ENCODE measurements at regions not wholly inside any gene's neighbourhood (a gene's known extent, or its start where the extent isn't known, plus 50 kb on each side); places are given as distances from the start of the nearest gene placed in this dataset.
"Not testable (repeated sequence)": the region's sequence is repeated elsewhere in the genome, so short reads cannot be mapped to it uniquely, and the experiment has no call there.

DNA sequence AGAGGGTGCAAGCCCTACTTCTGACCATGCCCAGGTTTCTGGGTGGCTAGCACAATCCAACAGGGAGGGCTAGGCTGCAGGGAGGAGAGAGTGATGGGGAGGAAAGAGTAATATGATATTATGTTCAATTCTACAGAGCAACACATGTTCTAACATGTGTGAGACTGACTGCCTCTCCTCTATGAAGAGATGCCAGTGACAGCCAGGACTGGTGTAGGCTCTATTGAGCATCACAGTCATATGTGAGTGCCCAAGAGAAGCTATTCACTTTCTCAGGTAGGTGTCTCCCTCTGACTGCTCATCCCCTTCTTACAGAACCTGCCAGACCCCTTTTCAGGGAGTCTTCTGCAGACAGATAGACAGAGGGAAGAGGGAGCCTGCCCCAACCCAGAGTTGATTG lies 446.1 kb downstream of the SIPA1L2 start:
- no peak for DNase-seq

DNA sequence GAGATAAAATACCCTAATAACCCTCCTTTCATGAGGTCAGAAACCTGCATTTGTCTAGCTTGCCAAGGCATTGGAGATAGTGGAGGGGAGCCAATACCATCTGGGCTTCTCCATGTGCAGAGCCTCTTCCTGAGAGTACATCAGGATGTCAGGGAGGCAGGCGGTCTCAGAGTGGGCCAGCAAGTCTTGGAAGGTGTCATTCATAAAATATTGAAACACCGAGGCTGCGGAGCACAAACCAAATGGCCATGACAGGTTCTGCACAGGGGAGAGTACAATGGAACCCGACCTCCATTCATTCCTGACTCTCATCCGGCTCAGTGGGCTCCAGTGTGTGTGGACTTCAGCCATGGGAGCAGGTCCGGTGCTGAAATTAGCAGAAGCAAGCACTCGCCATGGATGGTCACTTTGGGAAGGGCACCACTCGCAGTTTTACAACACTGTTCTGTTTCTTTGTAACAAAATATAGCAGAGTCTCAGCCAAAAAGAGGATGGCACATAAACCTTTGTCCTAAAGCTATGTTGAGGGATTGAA lies 446.6 kb downstream of the SIPA1L2 start:
- DNase-seq: no peak

DNA sequence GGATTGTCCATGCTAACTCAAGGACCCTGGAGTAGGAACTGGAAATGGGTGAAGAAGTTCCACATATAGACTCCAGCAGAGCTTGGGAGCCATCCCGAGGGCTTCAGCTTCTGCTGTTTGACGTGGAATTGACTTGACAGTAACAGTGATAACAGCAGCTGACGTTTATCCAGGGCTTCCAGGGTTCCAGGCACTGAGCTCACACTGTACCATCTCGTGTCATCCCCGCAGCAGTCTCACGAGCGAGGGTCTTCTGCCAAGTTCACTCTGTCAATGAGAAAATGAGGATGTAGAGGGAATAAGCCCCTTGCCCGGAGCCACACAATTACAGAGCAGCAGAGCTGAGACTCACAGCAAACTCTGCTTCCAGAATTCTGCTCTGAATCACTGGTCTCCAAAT lies 447.7 kb downstream of the SIPA1L2 start:
- no peak for DNase-seq

DNA sequence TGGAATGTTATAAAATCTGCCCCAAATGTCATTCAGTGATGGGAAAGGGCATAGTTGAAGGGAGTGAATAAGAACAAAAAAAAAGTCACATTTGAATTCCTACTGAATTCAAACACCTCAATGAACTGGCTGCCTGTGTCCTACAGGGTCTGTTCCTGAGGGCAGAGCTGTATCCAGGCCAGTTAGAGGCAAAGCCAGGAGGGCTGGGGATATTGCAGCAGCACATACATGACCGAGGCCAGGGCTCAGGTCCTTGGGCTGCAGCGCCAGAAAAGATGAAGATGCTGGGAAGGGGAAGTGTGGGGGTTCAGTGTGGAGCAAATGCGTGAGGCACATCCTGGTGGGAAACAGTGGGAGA lies 449.2 kb downstream of the SIPA1L2 start:
- no peak for DNase-seq

DNA sequence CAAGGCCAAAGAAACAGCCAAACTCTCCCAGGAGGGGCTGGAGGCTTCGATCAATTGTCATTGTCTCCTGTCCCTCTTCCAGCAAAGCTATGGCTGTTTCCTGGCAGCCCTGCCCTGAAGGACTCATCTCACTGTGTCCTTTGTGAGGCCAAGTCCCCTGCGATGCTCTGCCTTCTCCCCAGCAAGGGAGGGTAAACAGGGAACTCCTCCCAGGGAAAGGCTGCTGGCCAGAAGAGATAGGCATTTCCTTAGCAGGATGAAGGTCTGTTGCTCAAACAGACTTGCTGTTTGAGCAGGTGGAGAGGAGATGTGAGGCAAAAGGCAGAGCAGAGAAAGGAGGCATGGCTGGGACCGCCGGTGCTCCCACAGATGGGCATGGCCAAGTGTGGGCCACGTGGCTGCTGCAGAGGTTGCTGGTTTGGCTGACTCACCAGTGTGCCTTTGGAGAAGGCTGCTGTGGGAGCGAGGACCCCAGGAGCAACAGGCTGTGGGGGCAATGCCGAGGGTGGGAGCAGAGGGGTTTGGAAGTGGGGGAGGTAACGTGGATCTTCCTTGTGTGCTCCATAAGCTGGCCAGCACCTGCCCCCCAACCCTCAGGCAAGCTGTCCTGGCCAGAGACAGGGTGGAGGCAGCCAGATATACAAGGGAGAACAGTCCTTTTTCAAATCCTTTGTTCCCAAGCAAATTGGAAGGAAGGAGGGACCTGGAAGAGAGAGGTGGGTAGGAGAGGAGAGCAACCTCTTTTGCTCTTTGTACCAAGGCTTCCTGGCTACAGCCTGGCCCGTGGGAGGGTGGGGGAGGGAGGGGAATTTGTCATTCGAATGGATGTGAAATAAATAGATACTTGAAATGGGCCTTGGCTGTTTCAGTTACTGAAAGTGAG lies 449.8 kb downstream of the SIPA1L2 start:
- DNase-seq: no peak

DNA sequence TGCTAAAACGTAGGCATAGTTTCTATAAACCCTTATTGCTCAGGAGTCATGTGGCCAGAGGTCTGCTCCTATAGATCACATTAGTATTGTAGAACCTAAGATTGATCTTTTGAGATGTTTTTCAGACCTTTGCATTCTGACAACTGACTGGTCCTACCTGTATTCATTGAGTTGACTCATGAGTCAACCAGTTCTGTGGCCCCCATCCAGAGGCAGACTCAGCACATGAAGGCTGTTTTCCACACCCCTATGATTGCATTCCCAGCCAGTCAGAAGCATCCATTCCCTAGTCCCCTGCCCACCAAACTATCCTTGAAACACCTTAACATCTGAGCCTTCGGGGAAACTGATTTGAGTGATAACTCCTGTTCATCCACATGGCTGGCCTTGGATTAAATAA lies 451.7 kb downstream of the SIPA1L2 start:
- DNase-seq: no peak

DNA sequence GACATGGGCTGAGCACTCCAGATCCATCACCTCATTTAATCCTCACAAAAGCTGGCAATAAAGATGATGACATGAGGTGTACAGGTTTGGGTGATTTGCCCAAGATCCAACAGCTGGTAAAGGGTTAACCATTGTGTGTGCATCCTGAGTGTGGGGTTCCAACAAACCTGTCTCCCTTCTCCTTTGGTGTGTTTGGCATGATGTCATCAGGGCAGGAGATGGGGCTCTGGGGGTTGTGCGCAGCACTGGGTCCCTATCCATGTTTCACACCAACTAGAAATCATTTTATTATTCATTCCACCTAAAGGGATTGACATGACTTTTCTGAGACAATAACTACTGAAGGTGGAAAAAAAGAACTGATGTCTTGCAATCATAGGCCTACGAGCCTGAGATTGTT lies 452.5 kb downstream of the SIPA1L2 start:
- DNase-seq: no peak

DNA sequence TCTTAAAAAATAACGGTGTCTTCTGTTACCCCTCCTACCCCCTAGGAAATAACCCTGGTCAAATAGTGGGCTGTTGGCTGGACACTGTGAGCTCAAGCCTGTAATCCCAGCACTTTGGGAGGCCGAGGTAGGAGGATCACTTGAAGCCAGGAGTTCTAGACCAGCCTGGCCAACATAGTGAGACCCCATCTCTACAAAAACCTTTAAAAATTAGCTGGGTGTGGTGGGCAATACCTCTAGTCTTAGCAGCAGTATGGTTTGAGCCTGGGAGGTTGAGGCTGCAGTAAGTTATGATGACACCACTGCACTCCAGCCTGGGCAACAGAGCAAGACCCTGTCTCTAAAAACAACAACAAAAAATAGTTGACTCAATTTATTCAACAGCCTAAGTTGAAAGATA lies 453.7 kb downstream of the SIPA1L2 start:
- no peak for DNase-seq

DNA sequence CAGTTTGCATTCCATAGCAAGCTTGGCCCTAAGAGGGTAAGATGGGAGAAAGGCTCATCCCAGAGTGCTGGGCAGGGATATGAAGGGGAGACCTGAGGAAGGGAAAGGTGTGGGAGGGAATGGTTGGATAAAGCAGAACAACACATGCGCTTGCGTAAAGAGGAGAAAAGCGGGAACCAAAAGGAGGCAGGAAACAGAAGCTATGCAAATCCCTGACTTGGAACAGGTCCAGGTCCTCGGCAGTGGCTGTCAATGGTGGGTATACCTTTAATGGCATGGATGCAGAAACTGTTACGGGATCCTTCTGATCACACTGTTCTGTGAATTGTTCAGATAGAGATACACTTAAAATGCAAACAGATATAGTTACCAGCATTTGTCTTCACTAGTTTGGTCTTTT lies 455.6 kb downstream of the SIPA1L2 start:
- DNase-seq: no peak

DNA sequence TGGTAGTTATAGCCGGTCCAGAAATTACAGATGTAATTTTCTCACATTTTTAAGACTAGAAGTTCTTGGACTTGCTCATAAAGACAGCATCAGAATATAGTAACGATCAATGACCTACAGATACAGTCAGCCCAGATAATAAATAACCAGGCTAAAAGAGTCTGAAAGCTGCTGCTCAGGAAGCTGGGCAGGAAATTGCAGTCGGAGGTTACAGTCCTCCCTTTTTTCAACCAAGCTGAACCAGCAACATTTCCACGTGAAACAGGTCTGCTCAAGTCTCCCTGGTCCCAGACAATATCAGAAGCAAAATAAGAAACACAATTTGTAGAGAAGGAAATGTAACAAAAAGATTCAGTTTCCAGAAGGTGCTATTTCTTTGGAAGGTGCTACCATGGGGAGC lies 457.4 kb downstream of the SIPA1L2 start:
- no peak for DNase-seq

DNA sequence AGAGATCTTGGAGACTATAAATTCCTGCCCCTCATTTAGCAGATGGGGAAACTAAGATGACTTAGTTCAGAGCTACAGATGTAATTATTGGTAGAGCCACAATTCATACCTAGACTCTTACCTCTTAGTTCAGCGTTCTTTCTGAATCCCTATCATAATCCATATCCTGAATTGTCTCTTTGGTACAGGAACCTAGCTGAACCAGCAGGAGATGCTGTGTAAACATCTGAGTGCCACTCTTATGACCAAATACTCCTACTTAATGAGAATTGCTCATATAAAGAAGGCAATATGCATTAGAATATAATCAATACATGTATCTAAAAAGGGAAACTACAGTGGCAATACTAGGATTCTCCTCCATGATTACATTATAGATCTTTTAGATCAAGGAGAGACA lies 459.0 kb downstream of the SIPA1L2 start:
- no peak for DNase-seq

DNA sequence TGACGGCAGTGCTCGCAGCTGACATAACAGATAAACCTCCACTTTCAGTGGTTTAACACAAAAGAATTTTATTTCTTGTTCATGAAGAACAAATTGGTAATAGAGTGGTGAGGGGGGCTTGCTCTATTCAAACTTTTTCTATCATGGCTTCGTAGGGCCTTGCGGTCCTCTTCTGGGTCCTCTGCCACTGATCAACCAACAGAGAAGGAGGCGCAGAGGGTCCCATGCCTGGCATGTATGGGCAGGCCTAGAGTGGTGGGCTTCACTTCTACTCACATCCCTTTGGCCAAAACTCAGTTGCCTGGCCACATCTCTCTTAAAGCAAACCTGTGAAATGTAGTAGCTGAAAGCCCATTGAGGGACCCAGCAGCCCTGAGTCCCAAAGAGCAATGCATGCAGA lies 460.5 kb downstream of the SIPA1L2 start:
- DNase-seq: no peak

DNA sequence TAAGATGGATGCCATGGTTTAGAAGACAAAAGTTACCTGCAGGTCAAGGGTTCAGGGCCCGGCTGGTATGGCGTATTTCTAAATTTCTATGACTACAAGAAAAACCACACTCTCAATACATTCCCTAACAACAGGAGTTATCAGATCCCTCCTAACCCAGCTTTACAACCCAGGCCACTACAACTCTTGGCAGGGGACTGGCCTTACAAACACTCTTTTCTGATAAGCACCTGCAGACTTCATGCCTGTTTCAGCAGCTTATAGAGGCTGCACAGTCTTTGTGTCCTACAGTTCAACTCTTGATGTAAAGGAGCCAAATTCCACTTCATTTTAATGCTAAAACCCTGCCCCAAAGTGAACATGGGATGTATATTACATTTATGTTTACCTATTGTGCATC lies 461.4 kb downstream of the SIPA1L2 start:
- no peak for DNase-seq

DNA sequence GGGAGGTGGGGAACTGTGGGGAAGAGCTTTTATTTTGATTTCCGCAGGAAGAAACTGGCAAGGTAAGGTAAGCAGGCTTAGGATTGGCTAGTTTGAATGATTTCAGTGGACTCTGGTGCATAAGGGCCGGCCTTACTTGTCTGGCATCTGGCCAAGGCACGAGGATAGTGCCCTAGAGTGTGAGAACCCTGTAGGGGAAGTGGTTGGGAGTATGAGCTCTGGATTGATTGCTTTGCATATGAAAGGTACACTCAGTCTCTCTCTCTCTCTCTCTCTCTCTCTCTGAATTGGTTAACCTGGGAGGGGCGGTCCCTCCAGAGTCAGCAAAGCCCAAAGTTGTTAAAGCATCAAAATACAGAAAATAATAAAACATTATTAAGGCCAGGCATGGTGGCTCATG lies 463.0 kb downstream of the SIPA1L2 start:
- DNase-seq: no peak

DNA sequence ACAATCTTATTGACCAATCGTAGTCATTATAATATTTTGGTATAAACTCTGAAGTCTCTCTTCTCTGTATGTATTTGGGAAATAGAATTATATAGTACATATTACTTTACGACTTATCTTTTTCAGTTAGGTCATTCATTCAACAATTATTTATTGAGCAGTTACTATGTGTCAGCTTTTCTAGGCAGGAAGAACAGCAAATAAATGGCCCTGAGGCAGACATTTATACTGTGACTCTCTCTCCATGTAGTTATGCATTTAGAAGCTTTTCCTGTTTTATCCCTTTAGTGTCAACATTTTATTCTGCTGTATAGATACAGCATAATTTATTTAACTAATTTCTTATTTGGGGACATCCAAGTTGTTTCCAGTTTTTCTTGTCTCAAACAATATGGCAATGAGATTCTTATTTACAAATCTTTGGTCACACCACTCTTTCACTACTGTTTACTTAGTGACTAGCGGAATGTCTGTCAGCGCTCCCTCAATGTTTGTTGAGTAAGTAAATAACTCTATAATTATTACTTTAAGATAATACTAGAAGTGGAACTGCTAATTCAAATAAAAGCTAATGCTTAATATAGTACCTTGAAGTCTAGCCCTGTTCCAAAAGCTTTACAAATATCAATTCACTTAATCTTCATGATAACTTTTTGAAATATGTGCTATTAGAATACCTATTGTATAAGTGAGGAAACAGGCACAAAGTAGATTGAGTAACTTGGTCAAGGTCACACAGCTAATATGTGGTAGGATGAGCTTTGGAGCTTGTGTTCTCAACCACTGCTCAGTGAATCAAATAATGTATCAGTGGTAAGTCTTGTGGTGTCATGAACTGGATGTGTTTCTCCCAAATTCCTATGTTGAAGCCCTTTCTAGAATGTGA lies 465.6 kb downstream of the SIPA1L2 start:
- no peak for DNase-seq

DNA sequence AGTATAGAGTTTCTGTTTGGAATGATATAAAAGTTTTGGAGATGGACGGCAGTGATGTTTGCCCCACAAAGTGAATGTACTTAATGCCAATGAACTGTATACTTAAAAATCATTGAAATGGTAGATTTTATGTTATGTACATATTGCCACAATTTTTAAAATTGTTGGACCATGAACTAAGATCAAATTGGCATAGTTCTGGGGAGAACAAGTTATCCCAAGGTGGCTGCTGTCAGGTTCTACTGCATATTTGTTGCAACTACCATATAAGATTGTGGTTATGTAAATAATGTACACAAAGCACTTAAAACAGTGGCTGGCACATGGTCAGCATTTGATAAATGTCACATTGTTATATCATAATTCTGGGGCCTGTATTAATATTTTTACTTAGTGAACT lies 466.4 kb downstream of the SIPA1L2 start:
- DNase-seq: no peak

DNA sequence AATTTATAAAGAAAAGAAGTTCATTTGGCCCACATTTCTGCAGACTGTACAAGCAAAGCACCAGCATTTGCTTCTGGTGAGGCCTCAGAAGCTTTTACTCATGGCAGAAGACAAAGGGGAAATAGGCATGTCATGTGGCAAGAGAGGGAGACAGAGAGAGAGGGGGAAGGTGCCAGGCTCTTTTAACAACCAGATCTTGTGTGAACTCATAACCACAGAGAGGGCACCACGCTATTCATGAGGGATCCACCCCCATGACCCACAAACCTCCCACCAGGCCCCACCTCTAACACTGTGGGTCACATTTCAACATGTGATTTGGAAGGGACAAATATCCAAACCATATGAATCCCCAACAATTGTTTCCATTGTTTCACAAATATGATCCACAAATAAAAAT lies 467.9 kb downstream of the SIPA1L2 start:
- no peak for DNase-seq

DNA sequence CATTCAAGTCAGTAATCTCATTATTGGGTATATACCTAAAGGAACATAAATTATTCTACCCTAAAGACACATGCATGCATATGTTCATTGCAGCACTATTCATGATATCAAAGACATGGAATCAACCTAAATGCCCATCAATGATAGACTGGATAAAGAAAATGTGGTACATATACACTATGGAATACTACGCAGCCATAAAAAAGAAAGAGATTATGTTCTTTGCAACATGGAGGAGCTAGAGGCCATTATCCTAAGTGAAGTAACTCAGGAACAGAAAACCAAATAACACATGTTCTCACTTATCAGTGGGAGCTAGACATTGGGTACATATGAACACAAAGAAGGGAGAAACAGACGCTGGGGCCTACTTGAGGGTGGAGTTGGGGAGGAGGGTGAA lies 471.4 kb downstream of the SIPA1L2 start:
- DNase-seq: not testable (repeated sequence)

DNA sequence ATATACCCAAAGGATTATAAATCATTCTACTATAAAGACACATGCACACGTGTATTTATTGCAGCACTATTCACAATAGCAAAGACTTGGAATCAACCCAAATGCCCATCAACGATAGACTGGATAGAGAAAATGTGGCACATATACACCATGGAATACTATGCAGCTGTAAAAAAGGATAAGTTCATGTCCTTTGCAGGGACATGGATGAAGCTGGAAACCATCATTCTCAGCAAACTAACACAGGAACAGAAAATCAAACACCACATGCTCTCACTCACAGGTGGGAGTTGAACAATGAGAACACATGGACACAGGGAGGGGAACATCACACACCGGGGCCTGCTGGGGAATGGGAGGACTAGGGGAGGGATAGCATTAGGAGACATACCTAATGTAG lies 473.9 kb downstream of the SIPA1L2 start:
- not testable (repeated sequence) for DNase-seq

DNA sequence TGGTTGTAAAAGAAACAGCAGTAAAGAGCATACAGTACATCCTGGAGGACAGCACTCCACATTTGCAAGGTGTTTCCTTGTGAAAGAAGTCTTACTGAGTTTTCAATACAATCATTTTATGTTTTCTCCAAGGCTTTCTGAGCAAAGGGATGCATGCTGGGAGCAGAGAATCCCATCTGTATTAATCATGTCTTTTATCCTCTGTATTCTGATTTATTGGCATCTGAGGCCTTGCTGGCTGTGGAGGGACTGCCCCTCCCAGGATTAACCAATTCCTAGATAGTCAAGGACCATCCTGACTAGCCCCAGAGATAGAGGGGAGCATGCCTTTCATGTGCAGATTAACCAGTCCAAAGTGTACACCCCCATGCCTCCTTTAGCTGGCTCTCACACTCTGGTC lies 476.3 kb downstream of the SIPA1L2 start:
- DNase-seq: no peak

DNA sequence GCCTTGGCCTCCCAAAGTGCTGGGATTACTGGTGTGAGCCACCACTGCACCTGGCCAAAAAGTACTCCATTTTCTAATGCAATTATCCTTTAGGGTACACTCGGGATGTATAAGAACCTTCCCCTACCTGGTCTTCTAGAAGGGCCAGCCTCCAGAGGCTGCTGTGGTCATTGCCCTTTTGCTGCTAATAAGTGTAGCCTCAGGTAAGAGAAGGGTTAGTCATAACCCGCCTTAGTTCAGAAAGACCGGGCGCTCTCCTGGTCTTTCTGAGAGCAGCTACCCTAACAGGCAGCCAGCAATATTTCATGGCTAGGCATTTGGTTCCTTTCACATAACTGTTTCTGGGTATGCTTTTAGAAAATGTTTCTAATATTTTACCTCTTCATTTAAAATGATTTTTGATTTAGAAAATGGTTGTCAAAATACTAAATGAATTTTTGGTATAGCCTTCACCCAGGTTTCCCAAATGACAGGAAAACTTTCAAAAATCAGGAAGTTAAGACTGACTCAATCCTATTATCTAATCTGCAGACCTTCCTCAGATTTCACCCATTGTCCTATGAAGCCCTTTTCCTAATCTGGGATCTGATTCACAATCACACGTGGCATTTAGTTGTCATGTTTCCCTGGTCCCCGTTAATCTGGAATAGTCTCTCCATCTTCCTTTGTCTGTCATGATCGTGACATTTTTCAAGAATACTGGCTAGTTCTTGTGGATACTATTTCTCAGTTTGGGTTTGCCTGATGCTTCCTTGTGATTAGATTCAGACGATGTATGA lies 479.0 kb downstream of the SIPA1L2 start:
- no peak for DNase-seq

DNA sequence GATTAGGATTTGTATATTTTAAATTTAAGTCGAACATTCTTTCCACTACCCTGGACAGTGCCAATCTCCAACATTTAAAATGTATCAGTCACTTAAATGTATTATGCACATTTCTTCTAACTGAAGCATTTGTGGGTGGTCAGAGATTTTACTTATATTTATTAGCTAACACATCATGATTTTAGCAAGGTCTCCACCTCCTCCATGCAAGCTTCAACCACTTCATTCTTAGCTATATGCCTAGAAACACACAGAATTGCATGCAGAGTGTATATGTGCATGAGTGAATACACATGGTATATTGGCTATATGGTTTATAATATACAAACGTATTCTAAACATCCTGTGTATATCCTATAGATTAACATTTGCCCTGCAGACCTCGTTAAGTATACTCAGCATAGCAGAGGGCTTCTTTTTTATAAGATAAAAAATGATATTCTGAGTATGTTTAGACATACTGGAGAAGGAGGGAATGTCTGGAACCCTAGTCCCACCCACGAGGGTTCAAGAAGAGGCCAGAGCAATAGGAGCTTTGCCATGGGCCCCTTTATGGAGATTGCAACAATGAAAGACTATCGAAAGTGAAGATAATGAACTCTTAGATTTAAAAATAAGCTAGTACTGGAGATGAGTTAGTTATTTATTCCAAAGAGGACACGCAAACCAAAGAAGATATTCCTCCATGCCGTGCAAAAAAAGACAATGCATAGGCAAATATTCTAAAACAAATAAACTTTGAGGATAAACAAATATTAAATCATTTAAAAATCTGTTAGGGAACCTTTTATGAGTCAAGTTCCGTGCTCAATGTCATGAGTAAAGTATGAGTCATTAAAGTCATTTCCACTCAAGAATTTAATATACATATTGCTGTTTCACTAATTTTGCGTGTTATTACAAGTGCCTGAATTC lies 480.4 kb downstream of the SIPA1L2 start:
- no peak for DNase-seq
